Mucosa of stomach (tissue), 1 donor: ENCODE measurements at regions not wholly inside any gene's neighbourhood (a gene's known extent, or its start where the extent isn't known, plus 50 kb on each side); places are given as distances from the start of the nearest gene placed in this dataset.
"Not testable (repeated sequence)": the region's sequence is repeated elsewhere in the genome, so short reads cannot be mapped to it uniquely, and the experiment has no call there.

ENCODE experiments used
- H3K27me3 ChIP-seq: one replicate; pipeline ENCODE4 v1.7.0; 2013; ENCODE audit warnings: mild to moderate bottlenecking, low read length; ENCODE audit not compliant: control insufficient read depth, insufficient read depth
- H3K36me3 ChIP-seq: one replicate; pipeline ENCODE4 v1.7.0; 2013; ENCODE audit warnings: low read length; ENCODE audit not compliant: control insufficient read depth, insufficient read depth
- H3K4me1 ChIP-seq: one replicate; pipeline ENCODE4 v1.7.0; 2013; ENCODE audit warnings: mild to moderate bottlenecking, low read length; ENCODE audit not compliant: control insufficient read depth, insufficient read depth
- H3K4me3 ChIP-seq: one replicate; pipeline ENCODE4 v1.7.0; 2013; ENCODE audit warnings: low read length
- H3K9ac ChIP-seq: one replicate; pipeline ENCODE4 v1.7.0; 2013; ENCODE audit warnings: mild to moderate bottlenecking, low read length, moderate library complexity
- H3K9me3 ChIP-seq: one replicate; pipeline ENCODE4 v1.7.0; 2013; ENCODE audit warnings: mild to moderate bottlenecking, low read length, moderate library complexity; ENCODE audit not compliant: control insufficient read depth
- donor health status: Pancreatic carcinoma.

GRCh38 chr12:93090731-93091172 lies 161.7 kb upstream of the EEA1 start:
- no peaks in the 10 kb centered on the region for H3K27me3 ChIP-seq
- no peaks in the 10 kb centered on the region for H3K36me3 ChIP-seq
- no peaks in the 10 kb centered on the region for H3K9me3 ChIP-seq
- H3K4me1 ChIP-seq: peaks cover 7% of the 10 kb centered on the region
- no peak overlapping the region for H3K4me3 ChIP-seq
- no peak overlapping the region for H3K9ac ChIP-seq

GRCh38 chr12:93091886-93092648 lies 163.0 kb upstream of the EEA1 start:
- H3K4me3 ChIP-seq: no peak overlapping the region

GRCh38 chr12:93092649-93092945 lies 163.5 kb upstream of the EEA1 start:
- H3K4me1 ChIP-seq: peaks cover 7% of the 10 kb centered on the region

More at GRCh38 chr12:93091886-93092648, 163.0 kb upstream of the EEA1 start:
- Histone ChIP-seq H3K27me3 (no peaks in the 10 kb centered on the region), H3K9me3 (no peaks in the 10 kb centered on the region), H3K9ac (no peak overlapping the region), H3K4me1 (peaks cover 7% of the 10 kb centered on the region), H3K36me3 (no peaks in the 10 kb centered on the region)

GRCh38 chr12:93093243-93093642 lies 164.1 kb upstream of the EEA1 start:
- Histone ChIP-seq H3K36me3 (no peaks in the 10 kb centered on the region), H3K4me1 (peaks cover 7% of the 10 kb centered on the region), H3K4me3 (no peak overlapping the region), H3K9ac (no peak overlapping the region), H3K27me3 (no peaks in the 10 kb centered on the region), H3K9me3 (no peaks in the 10 kb centered on the region)

More at GRCh38 chr12:93092649-93092945, 163.5 kb upstream of the EEA1 start:
- Histone ChIP-seq H3K27me3 (no peaks in the 10 kb centered on the region), H3K36me3 (no peaks in the 10 kb centered on the region), H3K9me3 (no peaks in the 10 kb centered on the region), H3K9ac (no peak overlapping the region), H3K4me3 (no peak overlapping the region)

- H3K36me3 ChIP-seq, H3K4me1 ChIP-seq, H3K9ac ChIP-seq, H3K4me3 ChIP-seq, H3K9me3 ChIP-seq, H3K27me3 ChIP-seq: not testable (repeated sequence)
Observed at GRCh38 chr12:93094222-93094621, 165.1 kb upstream of the EEA1 start.

GRCh38 chr12:93094988-93095737 lies 166.1 kb upstream of the EEA1 start:
- Histone ChIP-seq H3K27me3 (no peaks in the 10 kb centered on the region), H3K9me3 (no peaks in the 10 kb centered on the region), H3K36me3 (no peaks in the 10 kb centered on the region), H3K9ac (no peak overlapping the region), H3K4me3 (no peak overlapping the region), H3K4me1 (no peaks in the 10 kb centered on the region)

GRCh38 chr12:93097417-93097816 lies 168.3 kb upstream of the EEA1 start:
- no peak overlapping the region for H3K4me3 ChIP-seq
- no peaks in the 10 kb centered on the region for H3K27me3 ChIP-seq
- H3K4me1 ChIP-seq: no peaks in the 10 kb centered on the region
- no peak overlapping the region for H3K9ac ChIP-seq
- no peaks in the 10 kb centered on the region for H3K9me3 ChIP-seq
- H3K36me3 ChIP-seq: no peaks in the 10 kb centered on the region

- Histone ChIP-seq H3K4me3 (no peak overlapping the region), H3K9ac (no peak overlapping the region), H3K36me3 (no peaks in the 10 kb centered on the region), H3K27me3 (no peaks in the 10 kb centered on the region), H3K9me3 (no peaks in the 10 kb centered on the region), H3K4me1 (no peaks in the 10 kb centered on the region)
Observed at GRCh38 chr12:93098077-93098476, 169.0 kb upstream of the EEA1 start.

- no peak overlapping the region for H3K9ac ChIP-seq
- H3K36me3 ChIP-seq: no peaks in the 10 kb centered on the region
- no peaks in the 10 kb centered on the region for H3K27me3 ChIP-seq
- H3K9me3 ChIP-seq: no peaks in the 10 kb centered on the region
- H3K4me1 ChIP-seq: no peaks in the 10 kb centered on the region
- no peak overlapping the region for H3K4me3 ChIP-seq
Observed at GRCh38 chr12:93099792-93100191, 170.7 kb upstream of the EEA1 start.

- no peak overlapping the region for H3K9ac ChIP-seq
- H3K4me1 ChIP-seq: no peaks in the 10 kb centered on the region
- no peak overlapping the region for H3K4me3 ChIP-seq
Observed at GRCh38 chr12:93100610-93101009, 171.5 kb upstream of the EEA1 start.

GRCh38 chr12:93101367-93101766 lies 172.3 kb upstream of the EEA1 start:
- Histone ChIP-seq H3K27me3 (no peaks in the 10 kb centered on the region), H3K9ac (no peak overlapping the region), H3K4me1 (no peaks in the 10 kb centered on the region), H3K36me3 (no peaks in the 10 kb centered on the region), H3K4me3 (no peak overlapping the region), H3K9me3 (no peaks in the 10 kb centered on the region)

More at GRCh38 chr12:93100610-93101009, 171.5 kb upstream of the EEA1 start:
- Histone ChIP-seq H3K27me3 (no peaks in the 10 kb centered on the region), H3K9me3 (no peaks in the 10 kb centered on the region), H3K36me3 (no peaks in the 10 kb centered on the region)

GRCh38 chr12:93102312-93102711 lies 173.2 kb upstream of the EEA1 start:
- Histone ChIP-seq H3K4me3 (no peak overlapping the region), H3K9ac (no peak overlapping the region), H3K27me3 (no peaks in the 10 kb centered on the region), H3K4me1 (no peaks in the 10 kb centered on the region), H3K9me3 (no peaks in the 10 kb centered on the region), H3K36me3 (no peaks in the 10 kb centered on the region)
